HG02885 (cell line): ENCODE measurements at regions not wholly inside any gene's neighbourhood (a gene's known extent, or its start where the extent isn't known, plus 50 kb on each side); places are given as distances from the start of the nearest gene placed in this dataset.

Experiments
- ATAC-seq: cut with Tn5 transposase; IDR thresholded peaks from one replicate; pipeline ENCODE4 v1.9.1; 2021; ENCODE audit warnings: mild to moderate bottlenecking; ENCODE audit not compliant: unreplicated experiment, poor library complexity

DNA sequence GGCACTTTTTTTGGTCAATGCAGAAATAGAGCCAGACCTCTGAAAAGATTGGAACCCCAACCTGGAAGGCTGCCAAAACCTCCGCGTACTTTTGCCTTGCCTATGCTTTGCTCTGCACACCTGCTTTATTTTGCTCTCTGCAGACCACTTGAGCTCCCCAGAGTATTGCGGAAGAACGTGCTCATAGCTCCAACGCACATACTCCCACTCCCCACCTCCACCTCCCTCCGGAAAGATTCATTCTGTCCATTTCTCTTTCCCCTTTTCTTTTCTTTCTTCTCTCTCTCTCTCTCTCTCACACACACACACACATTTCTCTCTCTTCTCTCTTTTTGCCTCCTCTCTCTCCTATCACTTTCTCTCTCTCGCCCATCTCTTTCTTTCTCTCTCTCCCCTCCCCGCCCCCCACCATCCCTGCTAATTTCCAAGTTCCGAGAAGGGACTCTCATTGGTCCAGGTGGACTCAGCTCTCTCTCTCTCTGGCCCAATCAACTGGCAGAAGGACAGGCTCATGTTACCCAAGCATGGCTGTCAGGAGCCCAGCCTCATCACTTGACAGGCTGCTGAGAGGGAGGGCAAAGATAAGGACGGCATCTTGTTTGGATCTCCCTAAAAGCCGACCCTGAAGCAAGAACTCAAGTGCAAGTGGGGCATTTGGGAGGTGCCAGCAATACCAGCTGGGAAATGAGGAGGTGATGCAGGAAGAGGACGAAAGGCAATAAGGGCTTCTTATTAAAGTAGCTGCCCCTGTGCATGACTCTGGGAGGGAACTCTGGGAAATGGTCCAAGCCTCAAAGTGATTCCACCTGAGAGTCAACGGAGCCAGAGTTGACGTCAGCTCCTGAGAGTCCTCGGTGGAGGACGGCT lies 246.1 kb downstream of the LY86 start:
- ATAC-seq: no peak

DNA sequence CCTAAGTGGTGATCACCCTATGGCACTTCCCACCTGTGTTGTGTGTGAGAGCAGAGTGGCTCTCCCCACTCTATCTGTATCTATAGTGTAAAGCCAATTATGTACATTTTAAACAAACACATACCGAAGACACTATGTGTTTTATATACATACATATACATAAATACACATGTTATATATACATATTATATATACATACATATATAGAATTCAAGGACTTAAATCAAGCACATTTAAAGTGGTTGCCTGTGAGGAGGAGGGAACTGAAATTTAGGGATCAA lies 246.6 kb downstream of the LY86 start:
- ATAC-seq: no peak

DNA sequence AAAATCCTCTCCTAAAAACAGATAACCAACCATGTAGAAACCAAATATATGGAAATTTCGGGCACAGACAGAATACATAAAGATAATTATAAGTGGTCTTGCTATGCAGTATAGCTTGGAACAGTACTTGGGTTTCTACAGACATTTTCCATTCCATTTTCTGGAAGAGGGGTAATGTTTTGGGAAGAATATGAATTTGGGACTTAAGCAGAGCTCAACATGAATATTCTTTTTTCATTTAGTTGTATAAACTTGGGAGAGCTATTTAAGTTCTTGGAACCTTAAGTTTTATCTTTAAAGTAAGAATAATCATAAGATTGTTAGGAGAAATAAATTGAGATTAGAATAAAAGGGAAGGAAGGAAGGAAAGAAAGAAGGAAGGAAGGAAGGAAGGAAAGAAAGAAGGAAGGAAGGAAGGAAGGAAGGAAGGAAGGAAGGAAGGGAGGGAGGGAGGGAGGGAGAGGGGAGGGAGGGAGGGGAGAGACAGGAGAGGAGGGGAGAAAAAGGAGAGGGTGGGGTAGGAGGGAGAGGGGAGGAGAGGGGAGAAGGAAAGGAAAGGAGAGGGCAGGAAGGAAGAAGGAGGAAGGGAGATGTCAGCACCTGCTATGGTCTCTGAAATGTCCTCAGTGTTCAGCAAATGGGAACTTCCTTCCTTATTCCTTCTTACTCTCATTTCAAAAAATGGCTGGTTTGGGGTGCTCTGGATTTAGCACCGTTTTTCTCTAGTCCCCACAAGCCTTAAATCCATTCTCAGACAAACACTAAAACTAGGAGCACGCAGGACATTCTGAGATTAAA lies 248.3 kb downstream of the LY86 start:
- ATAC-seq: no peak

DNA sequence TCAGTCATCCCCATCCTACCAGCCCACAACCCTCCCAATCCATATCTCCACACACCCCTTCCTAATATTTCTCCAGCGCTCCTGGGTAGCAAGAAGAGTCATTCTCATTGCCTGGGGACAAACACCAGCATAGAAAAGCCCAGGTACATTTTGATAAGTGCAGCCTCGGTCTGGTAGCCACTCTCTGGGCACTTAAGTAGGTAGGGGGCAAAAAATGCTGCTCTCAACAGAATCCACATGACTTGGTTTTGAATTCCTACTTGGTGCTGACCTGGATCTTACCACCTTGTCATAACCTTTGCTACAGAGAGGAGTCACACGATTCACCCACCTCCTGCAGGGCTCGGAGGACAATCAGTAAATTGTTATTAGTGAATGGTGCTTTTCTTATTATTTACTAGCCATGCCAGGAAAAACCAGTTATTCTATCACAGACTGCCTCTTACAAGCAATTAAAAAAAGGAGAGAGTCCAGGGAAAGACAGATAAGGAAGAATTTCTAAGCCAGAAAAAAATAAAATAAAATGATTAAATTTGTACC lies 249.1 kb downstream of the LY86 start:
- no peak for ATAC-seq

DNA sequence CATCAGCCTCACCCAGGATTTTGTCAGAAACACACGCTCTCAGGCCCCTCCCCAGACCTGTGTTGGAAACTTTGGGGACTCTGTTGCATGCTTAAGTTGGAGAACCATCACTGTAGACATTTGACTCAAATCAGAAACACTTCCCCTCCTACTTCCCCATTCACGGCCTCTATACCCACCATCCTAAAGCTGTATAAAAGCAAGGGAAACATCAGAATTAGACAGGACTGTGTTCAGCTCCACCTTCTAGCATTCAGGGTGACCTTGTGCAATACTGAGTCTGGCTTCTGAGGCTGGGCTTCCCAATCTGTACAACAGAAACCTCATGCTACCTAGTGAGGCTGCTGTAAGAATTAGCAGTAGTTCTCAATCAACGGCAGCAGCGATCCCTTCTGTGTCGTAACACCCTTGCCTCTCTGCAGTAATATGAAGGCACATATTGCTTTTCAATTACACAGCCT lies 252.3 kb downstream of the LY86 start:
- peak; percentile 91 for ATAC-seq

DNA sequence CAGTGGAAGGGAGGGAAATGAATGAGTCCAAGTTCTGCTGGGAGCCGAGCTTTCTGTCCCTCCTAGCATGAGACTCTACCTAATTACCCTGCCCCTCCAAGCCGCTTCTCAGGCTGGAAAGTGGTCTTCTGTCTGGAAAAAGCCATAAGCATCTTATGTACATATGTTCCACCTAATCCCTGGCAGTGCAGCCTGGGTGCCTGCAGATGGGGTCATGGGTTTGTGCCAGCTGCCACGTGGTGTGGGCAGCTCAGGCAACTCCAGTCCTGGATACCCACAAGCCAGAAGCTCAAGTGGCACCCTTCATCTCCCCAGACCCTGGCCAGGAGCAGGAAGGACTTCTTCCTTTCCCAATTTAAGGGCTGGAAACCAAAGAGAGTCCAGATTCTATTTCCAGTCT lies 253.1 kb downstream of the LY86 start:
- ATAC-seq: no peak

DNA sequence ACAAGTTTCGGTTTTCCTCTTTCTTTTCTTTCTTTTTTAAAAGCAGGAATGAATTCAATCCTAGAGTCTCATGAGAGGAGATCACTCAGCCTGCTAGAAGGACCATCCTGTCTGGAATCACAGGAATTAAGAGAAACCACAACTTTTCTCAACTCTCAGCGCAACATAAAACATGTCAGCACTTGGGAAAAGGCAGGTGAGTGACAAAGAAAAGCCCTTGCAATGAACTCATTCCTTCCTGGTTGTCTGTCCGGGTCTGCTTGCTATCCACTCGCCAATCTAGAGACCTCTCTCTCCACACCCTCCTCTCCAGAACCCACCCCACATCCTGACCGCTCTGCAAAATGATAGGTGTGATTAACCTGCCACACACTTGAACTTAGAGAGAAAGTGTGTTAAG lies 253.8 kb downstream of the LY86 start:
- ATAC-seq: no peak

DNA sequence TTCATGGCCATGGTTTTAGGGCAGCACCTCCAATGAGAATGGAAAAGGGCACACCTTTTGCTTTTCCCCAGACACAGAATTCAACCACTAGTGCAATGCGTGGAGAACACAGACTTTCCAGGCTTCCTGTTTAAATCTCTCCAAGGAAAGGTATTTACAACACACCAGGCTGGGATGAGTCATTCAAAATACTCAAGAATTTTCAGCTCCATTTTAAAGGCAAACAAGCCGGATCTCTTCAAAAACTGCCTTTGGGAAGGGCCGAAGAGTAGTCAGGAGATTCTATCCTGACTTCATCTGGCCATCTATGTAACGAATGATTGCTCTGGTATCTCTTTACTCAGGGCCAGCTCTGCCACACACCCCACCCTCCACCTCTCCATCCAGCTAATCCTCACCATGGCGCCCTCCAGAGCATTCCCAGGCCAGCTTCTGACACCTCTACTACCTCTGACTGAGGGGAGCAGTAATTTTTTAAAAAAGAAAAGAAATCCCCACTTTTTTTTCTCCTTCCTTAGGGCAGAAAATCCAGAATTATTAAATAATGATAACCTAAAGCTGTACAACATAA lies 254.6 kb downstream of the LY86 start:
- ATAC-seq: no peak

DNA sequence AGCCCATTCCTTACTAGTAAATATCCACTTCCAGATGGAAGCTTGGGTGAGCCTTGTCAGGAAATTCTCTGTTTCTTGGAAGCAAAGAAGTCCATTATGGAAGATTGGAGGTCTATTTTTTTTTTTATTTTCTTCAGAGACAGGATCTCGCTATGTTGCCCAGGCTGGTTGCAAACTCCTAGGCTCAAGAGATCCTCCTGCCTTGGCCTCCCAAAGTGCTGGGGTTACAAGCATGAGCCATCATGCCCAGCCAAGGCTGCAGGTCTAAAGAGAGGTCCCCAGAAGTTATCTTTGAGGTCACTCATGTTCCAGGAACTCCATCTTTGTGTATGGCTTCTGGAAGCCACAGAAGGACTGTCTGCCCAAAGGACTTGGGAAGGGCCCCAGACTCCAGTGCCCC lies 255.3 kb downstream of the LY86 start:
- ATAC-seq: no peak

DNA sequence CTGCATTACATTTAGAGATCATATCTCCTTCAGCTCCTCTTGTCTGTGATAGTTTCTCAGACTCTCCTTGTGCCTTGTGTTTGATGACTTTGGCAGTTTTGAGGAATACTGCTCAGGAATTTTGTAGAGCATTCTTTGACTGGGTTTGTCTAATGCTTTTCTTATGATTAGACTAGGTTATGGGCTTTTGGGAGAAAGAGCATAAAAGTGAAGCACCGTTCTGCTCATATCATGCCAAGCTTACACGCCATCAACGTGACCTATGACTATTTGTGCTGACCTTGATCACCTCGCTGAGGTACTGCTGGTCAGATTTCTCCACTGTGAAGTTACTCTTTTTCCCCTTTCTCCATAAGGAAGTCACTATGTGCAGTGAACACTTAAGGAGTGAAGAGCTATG lies 256.0 kb downstream of the LY86 start:
- no peak for ATAC-seq

DNA sequence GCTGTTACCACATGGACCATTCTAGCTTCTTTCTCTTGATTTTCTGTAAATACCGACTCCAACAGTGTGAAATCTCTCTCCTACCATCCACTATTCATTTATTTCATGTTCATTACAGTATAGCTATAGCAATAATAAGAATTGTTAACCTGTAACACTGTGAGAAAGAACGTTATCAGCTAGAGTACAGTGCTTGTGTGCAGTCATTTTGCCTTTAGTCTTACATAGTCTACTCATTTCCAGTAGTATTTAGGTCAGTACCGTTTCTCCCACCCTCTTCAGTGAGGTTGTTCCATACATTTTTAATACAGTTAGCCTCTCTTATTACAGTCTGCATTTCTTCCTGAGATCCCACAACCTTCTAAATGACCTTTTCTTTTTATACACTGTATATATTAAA lies 257.1 kb downstream of the LY86 start:
- ATAC-seq: no peak

DNA sequence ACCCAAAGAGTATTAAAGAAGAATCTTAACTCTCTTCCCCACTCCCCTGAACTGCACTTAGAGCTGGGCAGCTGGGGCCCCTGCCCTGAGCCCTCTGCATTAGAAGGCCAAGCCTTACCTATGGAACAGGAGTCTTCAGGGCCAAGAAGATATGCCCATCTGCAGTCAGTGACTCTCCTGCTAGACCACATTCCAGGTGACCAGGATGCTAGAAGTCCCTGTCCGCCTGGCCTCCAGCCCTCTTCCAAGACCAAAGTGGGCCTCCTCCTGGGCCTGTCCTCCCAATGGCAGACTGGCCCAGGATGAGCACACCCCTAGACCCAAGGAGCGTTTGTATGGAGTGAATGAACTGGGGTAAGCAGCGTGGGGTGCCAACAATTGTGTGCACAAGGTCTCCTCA lies 259.1 kb downstream of the LY86 start:
- no peak for ATAC-seq

DNA sequence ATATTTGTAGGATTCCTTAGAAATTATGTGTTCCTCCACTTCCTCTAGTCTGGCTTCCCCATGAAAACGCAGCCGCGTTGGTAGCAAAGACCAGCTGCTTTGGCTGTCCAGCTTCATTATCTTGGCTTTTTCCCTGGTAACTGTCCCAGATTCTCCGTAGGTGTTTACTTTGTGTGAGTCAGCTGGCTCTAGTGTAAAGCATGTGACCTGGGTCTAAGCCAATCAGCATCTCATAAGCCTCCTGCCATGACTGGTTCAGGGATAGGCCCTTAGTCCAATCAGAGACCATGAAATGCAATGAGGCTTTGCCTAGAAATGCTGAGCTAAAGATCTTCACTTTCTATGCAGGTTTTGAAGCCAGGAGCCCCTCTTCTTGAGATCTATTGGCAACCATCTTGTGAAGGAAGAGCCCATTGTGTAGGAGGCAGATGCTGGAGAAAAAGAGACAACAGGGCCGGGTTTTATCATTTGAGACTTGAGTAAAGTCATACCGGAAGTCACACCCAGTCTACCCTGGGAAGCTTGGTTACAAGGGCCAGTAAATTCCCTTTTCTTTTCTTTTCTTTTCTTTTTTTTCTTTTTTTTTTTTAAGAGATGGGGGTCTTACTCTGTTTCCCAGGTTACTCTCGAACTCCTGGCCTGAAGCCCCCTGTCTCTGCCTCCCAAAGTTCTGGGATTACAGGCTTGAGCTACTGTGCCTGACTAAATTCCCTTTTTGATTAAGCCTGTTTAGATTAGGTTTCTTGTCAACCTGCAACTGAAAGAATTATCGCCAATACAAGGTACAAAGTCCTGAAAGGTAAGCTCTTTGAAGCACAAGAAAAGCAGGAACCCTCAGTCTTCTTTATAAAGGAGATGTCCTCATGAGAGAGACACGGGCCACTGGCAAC lies 256.5 kb upstream of the RREB1 start:
- no peak for ATAC-seq

DNA sequence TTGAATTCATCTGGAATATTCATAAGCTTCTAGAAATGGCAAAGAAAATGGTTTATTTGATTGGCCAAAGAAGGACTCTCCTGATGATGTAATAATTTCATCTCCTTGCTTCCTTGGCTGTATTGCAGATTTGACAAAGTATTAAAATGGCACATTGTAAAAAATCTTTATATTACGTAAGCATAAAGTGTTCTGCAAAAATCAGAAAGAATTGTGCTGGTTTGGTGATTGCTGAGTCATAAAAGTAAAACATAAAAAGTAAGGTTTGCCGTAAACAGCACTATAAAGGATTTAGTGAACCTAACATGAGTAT lies 255.9 kb upstream of the RREB1 start:
- no peak for ATAC-seq

DNA sequence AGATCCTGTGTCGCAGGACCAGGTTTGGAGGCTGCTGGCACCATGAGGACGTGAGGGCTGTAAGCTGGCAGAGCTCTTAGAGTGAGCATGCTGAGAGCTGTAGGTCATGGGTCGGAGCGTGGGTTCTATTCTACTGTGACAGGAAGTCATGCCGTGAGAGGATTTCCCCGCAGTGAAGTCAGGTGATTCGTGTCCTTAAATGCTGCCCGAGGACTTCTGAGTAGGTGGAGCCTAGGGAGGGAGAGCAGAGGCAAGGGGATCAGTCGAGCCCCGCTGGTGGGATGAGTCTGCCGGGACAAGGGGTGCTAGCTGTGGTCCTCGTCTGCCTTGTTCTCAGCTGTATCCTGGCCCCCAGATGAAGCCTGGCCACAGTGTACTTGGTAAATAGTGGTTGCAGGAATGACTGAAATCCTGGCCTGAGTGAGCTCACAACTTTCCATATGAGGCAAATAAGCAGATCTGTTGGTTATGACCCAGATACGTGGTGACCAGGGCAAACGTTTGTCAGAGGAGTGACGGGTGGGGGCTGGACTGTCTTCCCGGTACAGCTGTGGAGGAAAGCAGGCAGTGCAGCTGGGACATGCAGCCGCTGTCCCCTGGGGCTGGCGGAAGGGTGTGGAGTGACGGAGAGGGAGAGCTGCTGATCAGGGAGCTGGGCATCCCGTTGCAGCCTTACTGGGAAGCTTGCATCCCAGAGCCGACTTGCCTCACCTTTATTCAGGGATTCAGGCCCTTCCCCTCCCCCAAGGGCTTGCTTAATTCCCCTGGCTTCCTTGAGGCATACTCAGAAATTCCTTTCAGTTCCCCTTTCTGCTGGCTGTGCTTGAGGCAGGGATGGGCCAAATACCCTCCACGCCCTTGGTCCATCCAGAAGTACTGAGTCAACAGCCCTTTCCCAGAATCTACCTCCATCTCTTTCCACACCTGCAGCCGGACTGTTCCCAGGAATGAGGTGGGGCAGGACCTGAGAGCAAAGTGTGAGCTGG lies 250.9 kb upstream of the RREB1 start:
- ATAC-seq: peak; percentile 83

DNA sequence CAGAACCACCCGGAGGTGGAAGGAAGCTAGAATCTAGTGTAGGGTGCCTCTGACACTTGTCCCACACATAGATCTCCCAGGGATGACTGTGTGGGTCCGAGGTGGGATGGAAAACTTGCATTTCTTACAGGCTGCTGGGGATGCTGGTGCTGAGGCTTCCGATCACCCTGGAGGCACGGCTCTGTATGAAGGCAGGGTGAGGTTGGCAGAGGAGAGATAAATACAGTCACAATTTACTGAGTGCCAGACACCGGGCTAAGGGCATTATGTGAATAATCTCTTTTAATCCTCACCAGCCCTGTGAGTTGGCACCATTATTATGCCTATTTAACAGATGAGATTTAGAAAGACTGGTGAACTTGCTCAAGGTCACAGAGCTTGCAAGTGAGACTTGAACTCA lies 250.2 kb upstream of the RREB1 start:
- no peak for ATAC-seq

DNA sequence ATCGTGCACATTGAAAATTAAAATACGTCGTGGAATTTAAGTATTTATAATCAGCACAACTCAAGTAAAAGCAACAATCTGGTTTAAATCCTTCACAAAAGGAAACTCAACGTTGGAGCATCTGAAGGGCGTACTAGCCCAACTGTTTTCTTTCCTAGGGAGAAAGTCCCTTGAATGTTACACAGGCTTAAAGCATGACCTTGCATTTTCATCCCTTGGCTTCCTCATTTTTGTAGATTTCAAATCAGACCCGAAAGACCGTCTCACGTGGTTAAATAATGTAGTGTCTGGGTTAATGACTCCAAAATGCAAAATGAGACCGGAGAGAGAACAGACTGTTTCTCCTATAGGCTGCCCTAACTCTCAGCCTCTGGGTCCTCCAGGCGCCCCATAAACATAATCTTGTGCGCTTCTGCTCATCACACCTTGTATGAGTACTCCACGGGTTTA lies 249.2 kb upstream of the RREB1 start:
- no peak for ATAC-seq

DNA sequence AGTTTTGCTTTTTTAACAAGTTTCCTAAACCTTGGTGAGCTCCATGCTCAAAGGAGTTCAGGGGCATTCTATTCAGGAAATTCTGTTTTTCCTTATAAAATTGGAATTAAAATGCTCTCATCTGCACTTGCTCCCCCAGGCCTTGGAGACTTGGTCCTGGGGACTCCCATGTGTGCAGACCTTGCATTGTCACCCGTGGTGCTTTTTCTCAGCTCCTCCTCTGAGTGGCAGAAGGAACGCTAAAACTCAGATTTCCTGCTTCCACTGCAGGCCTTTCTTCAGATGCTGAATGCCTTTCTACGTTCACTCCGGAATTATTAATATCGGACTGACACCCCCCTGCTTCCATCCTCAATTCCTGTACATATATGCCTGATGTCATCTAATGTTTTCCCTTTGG lies 248.7 kb upstream of the RREB1 start:
- ATAC-seq: no peak

DNA sequence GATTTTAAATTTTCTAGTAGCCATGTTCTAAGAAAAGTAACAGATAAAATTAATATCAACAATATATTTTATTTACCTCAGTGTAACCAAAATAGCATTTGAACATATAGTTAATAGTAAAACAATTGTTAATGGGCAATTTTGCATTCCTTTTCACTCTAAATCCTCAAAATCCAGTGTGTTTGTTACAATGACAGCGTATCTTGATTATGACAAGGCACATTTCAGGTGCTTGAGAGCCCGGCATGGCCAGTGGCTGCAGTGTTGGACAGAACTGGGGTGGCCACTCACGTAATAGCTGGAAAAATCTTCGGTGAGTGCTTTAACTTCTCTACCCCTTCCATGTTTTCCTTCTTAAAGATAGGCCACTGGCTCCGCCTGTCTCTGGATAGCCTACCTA lies 248.0 kb upstream of the RREB1 start:
- ATAC-seq: no peak
